Breast epithelium (tissue), 3 donors: ENCODE measurements at regions not wholly inside any gene's neighbourhood (a gene's known extent, or its start where the extent isn't known, plus 50 kb on each side); places are given as distances from the start of the nearest gene placed in this dataset.

Source experiments
- CTCF ChIP-seq, 3 donors: fragments of 450-650 bp; IDR thresholded peaks; one replicate each; pipeline ENCODE4 v1.5.1; 2016 to 2017; ENCODE audit warnings: antibody characterized with exemption in 3 of 3, mild to moderate bottlenecking in 3 of 3, moderate library complexity in 3 of 3
- POLR2A ChIP-seq: fragments of 450-650 bp; IDR thresholded peaks from one replicate; pipeline ENCODE4 v1.6.1; 2016; ENCODE audit warnings: antibody characterized with exemption, mild to moderate bottlenecking, moderate library complexity

GRCh38 chr6:6994796-6995195 lies 113.0 kb upstream of the RREB1 start:
- no peak for TF ChIP-seq CTCF (IDR thresholded peaks at IDR 0.05)
- no peak for TF ChIP-seq POLR2A
